ENCODE measurements at regions not wholly inside any gene's neighbourhood (a gene's known extent, or its start where the extent isn't known, plus 50 kb on each side); places are given as distances from the start of the nearest gene placed in this dataset.

- Histone ChIP-seq H3K27me3 (ENCODE audit: insufficient read depth, poor library complexity, severe bottlenecking) (no peaks in the 10 kb centered on the region), H3K4me1 (ENCODE audit: insufficient read depth, poor library complexity, severe bottlenecking) (no peaks in the 10 kb centered on the region), H3K9me3 (ENCODE audit: severe bottlenecking) (no peaks in the 10 kb centered on the region), H3K27ac (ENCODE audit: poor library complexity, severe bottlenecking) (no peak overlapping the region), H3K4me3 (ENCODE audit: severe bottlenecking) (no peak overlapping the region), H3K36me3 (ENCODE audit: low read depth) (no peaks in the 10 kb centered on the region)
- DNase-seq (ENCODE audit: low spot score), result no peak
- TF ChIP-seq, protein P1, sequence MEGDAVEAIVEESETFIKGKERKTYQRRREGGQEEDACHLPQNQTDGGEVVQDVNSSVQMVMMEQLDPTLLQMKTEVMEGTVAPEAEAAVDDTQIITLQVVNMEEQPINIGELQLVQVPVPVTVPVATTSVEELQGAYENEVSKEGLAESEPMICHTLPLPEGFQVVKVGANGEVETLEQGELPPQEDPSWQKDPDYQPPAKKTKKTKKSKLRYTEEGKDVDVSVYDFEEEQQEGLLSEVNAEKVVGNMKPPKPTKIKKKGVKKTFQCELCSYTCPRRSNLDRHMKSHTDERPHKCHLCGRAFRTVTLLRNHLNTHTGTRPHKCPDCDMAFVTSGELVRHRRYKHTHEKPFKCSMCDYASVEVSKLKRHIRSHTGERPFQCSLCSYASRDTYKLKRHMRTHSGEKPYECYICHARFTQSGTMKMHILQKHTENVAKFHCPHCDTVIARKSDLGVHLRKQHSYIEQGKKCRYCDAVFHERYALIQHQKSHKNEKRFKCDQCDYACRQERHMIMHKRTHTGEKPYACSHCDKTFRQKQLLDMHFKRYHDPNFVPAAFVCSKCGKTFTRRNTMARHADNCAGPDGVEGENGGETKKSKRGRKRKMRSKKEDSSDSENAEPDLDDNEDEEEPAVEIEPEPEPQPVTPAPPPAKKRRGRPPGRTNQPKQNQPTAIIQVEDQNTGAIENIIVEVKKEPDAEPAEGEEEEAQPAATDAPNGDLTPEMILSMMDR (IDR thresholded peaks at IDR 0.05; ENCODE audit: poor library complexity, severe bottlenecking), result no peak
- no peak for ATAC-seq (ENCODE audit: low read depth)
Measured at GRCh38 chr11:42543844-42544419, 767.9 kb upstream of the API5 start.

DNA sequence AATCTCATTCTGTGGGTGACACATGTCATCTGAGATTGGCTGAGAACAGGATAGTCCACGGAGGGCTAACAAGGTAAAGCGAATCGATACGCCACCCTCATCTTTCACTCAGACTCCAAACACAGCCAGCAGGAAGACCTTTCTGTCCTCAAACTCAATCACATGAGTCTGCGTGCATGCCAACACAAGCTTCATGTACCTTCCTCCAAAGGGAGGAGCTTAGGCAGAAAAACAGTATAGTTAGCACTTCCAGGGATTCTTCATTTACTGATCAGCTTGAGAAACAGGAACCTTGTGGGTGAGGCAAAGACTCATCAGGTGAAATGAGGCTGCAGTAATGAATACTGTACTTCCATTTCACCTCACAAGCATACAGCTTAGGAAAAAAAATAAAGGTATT is 767.1 kb upstream of the API5 start:
- Histone ChIP-seq H3K9me3 (ENCODE audit: severe bottlenecking) (no peaks in the 10 kb centered on the region), H3K4me1 (ENCODE audit: insufficient read depth, poor library complexity, severe bottlenecking) (no peaks in the 10 kb centered on the region), H3K27me3 (ENCODE audit: insufficient read depth, poor library complexity, severe bottlenecking) (no peaks in the 10 kb centered on the region), H3K4me3 (ENCODE audit: severe bottlenecking) (no peak overlapping the region), H3K27ac (ENCODE audit: poor library complexity, severe bottlenecking) (no peak overlapping the region), H3K36me3 (ENCODE audit: low read depth) (no peaks in the 10 kb centered on the region)
- ATAC-seq (ENCODE audit: low read depth) (no peak), DNase-seq (ENCODE audit: low spot score) (no peak)
- TF ChIP-seq, protein P1 (IDR thresholded peaks at IDR 0.05; ENCODE audit: poor library complexity, severe bottlenecking), result no peak

- H3K27me3 ChIP-seq (ENCODE audit: insufficient read depth, poor library complexity, severe bottlenecking), result no peaks in the 10 kb centered on the region
- no peaks in the 10 kb centered on the region for H3K36me3 ChIP-seq (ENCODE audit: low read depth)
Measured at GRCh38 chr11:42545954-42546353, 765.8 kb upstream of the API5 start.

GRCh38 chr11:42552786-42553185 is 759.0 kb upstream of the API5 start:
- no peak for ATAC-seq (ENCODE audit: low read depth)
- Histone ChIP-seq H3K4me3 (ENCODE audit: severe bottlenecking) (no peak overlapping the region), H3K9me3 (ENCODE audit: severe bottlenecking) (peaks cover under 1% of the 10 kb centered on the region), H3K4me1 (ENCODE audit: insufficient read depth, poor library complexity, severe bottlenecking) (no peaks in the 10 kb centered on the region), H3K27me3 (ENCODE audit: insufficient read depth, poor library complexity, severe bottlenecking) (no peaks in the 10 kb centered on the region), H3K36me3 (ENCODE audit: low read depth) (no peaks in the 10 kb centered on the region), H3K27ac (ENCODE audit: poor library complexity, severe bottlenecking) (no peak overlapping the region)
- no peak for DNase-seq (ENCODE audit: low spot score)
- TF ChIP-seq, protein P1 (IDR thresholded peaks at IDR 0.05; ENCODE audit: poor library complexity, severe bottlenecking), result no peak

More at GRCh38 chr11:42545954-42546353, 765.8 kb upstream of the API5 start:
- TF ChIP-seq, protein P1 (IDR thresholded peaks at IDR 0.05; ENCODE audit: poor library complexity, severe bottlenecking), result no peak
- Histone ChIP-seq H3K4me3 (ENCODE audit: severe bottlenecking) (no peak overlapping the region), H3K4me1 (ENCODE audit: insufficient read depth, poor library complexity, severe bottlenecking) (no peaks in the 10 kb centered on the region), H3K27ac (ENCODE audit: poor library complexity, severe bottlenecking) (no peak overlapping the region), H3K9me3 (ENCODE audit: severe bottlenecking) (no peaks in the 10 kb centered on the region)
- ATAC-seq (ENCODE audit: low read depth) (no peak), DNase-seq (ENCODE audit: low spot score) (no peak)

DNA sequence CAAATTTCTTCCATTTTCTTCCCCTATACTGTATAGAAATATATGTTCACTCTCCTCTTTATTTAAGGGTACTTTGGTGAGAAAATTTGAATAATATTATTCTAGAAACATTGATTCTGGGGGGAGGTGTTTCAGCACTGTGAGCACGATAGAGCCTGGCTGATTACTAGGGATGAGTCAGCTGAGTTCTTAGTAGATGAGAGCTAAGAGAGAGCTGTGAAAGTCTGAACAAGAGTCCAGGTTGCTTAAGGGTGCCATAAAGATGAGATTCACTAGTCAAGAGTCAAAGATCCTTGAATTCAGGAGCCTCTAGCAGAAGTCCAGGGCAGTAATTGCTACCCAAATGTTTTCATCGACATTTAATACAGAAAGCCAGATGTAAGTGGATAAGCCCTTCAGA is 756.6 kb upstream of the API5 start:
- H3K4me3 ChIP-seq (ENCODE audit: severe bottlenecking), result no peak overlapping the region
- DNase-seq (ENCODE audit: low spot score), result no peak

More for the DNA sequence above, 756.6 kb upstream of the API5 start:
- no peaks in the 10 kb centered on the region for H3K36me3 ChIP-seq (ENCODE audit: low read depth)
- H3K9me3 ChIP-seq (ENCODE audit: severe bottlenecking), result peaks cover 2% of the 10 kb centered on the region
- no peak overlapping the region for H3K27ac ChIP-seq (ENCODE audit: poor library complexity, severe bottlenecking)
- H3K27me3 ChIP-seq (ENCODE audit: insufficient read depth, poor library complexity, severe bottlenecking), result no peaks in the 10 kb centered on the region
- no peaks in the 10 kb centered on the region for H3K4me1 ChIP-seq (ENCODE audit: insufficient read depth, poor library complexity, severe bottlenecking)
- TF ChIP-seq, protein P1 (IDR thresholded peaks at IDR 0.05; ENCODE audit: poor library complexity, severe bottlenecking), result no peak
- ATAC-seq (ENCODE audit: low read depth), result no peak
